Esophagus muscularis mucosa (tissue), 4 donors: ENCODE measurements at regions not wholly inside any gene's neighbourhood (a gene's known extent, or its start where the extent isn't known, plus 50 kb on each side); places are given as distances from the start of the nearest gene placed in this dataset.
"Not testable (repeated sequence)": the region's sequence is repeated elsewhere in the genome, so short reads cannot be mapped to it uniquely, and the experiment has no call there.

Experiments
- DNase-seq: peaks from one replicate; pipeline ENCODE4 v3.0.0-alpha.2; 2017; ENCODE audit errors: extremely low spot score
- H3K27ac ChIP-seq, 4 donors: fragments of 200-600 bp; sonication (generic); replicated peaks in 1 of 4; 1 replicate in 3 of 4; 2 replicates in 1 of 4; pipeline ENCODE4 v1.5.1; 2016 to 2019; ENCODE audit warnings: mild to moderate bottlenecking in 1 of 4
- H3K27me3 ChIP-seq, 4 donors: fragments of 200-600 bp; sonication (generic); one replicate each; pipeline versions ENCODE4 v1.5.1 to v1.6.0; 2016 to 2019
- H3K36me3 ChIP-seq, 4 donors: fragments of 200-600 bp; sonication (generic); one replicate each; pipeline ENCODE4 v1.5.1; 2016 to 2019
- H3K4me1 ChIP-seq, 4 donors: fragments of 200-600 bp; sonication (generic); one replicate each; pipeline ENCODE4 v1.5.1; 2016 to 2019
- H3K4me3 ChIP-seq, 4 donors: fragments of 200-600 bp; sonication (generic); 1 replicate in 2 of 4; 2 replicates in 2 of 4; pipeline ENCODE4 v1.5.1; 2016 to 2019; ENCODE audit warnings: mild to moderate bottlenecking in 4 of 4, moderate library complexity in 1 of 4
- H3K9me3 ChIP-seq, 4 donors: fragments of 200-600 bp; sonication (generic); 1 replicate in 3 of 4; 2 replicates in 1 of 4; pipeline ENCODE4 v1.5.1; 2016 to 2019
- EP300 ChIP-seq: sonication (generic); formaldehyde crosslinking; IDR thresholded peaks from one replicate; pipeline ENCODE4 v1.6.1; 2017; ENCODE audit warnings: antibody characterized with exemption
- POLR2A ChIP-seq: fragments of 450-650 bp; IDR thresholded peaks from one replicate; pipeline ENCODE4 v1.6.1; 2017; ENCODE audit warnings: antibody characterized with exemption, moderate library complexity, mild to moderate bottlenecking, low read depth
- POLR2AphosphoS5 ChIP-seq, 2 donors: sonication (generic); formaldehyde crosslinking; IDR thresholded peaks; one replicate each; pipeline ENCODE4 v1.6.1; 2017; ENCODE audit warnings: antibody characterized with exemption in 2 of 2
- WGBS: methylation state at CpG from one replicate; pipeline ENCODE4 v1.1.5; 2018; 5-methylcytosine and 5-hydroxymethylcytosine counted together
- intact Hi-C: fragments of 100-400 bp; cut with DNase I; formaldehyde crosslinking; loops from one replicate; pipeline ENCODE4 v1.15.1; 2023
- TF ChIP-seq, protein P1 (sequence below), 3 experiments: fragments of 200-600 bp in 2 of 3; fragments of 450-650 bp in 1 of 3; sonication (generic) in 2 of 3; IDR thresholded peaks; one replicate each; pipeline ENCODE4 v1.5.1; 2017 to 2019; ENCODE audit warnings: antibody characterized with exemption in 3 of 3, mild to moderate bottlenecking in 2 of 3, moderate library complexity in 1 of 3

DNA sequence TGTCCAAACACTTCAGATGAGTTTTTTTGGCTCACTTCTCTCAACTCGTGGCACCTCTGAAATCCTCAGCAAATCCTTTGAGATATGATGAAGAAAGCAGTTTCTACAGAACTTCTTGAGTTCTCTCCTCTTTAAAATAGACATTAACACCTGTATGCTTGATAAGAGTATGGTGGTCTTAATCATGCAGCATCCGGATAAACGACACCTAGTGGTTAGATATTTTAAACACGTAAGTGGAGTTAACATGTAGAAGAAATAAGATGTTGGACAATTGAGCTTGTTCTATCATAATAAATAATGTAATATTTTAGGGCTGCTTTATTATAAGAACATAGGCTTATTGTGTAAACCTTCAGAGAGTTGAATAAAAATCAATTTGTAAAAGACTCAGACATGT, 324.8 kb downstream of the CYLC2 start:
- Histone ChIP-seq H3K4me3 (no peak overlapping the region), H3K36me3 (no peaks in the 10 kb centered on the region), H3K9me3 (no peaks in the 10 kb centered on the region), H3K27me3 (no peaks in the 10 kb centered on the region), H3K27ac (no peak overlapping the region), H3K4me1 (no peaks in the 10 kb centered on the region)
- intact Hi-C loops = no loop called here
- WGBS = 21% methylated on average over 4 of the region's 4 CpGs
- no peak for DNase-seq
- TF ChIP-seq, protein P1, sequence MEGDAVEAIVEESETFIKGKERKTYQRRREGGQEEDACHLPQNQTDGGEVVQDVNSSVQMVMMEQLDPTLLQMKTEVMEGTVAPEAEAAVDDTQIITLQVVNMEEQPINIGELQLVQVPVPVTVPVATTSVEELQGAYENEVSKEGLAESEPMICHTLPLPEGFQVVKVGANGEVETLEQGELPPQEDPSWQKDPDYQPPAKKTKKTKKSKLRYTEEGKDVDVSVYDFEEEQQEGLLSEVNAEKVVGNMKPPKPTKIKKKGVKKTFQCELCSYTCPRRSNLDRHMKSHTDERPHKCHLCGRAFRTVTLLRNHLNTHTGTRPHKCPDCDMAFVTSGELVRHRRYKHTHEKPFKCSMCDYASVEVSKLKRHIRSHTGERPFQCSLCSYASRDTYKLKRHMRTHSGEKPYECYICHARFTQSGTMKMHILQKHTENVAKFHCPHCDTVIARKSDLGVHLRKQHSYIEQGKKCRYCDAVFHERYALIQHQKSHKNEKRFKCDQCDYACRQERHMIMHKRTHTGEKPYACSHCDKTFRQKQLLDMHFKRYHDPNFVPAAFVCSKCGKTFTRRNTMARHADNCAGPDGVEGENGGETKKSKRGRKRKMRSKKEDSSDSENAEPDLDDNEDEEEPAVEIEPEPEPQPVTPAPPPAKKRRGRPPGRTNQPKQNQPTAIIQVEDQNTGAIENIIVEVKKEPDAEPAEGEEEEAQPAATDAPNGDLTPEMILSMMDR (IDR thresholded peaks at IDR 0.05) = no peak
- TF ChIP-seq POLR2AphosphoS5 (IDR thresholded peaks at IDR 0.05) (no peak), POLR2A (no peak), EP300 (no peak)

- DNase-seq = no peak
- Histone ChIP-seq H3K4me1 (no peaks in the 10 kb centered on the region), H3K27me3 (no peaks in the 10 kb centered on the region), H3K4me3 (no peak overlapping the region), H3K9me3 (no peaks in the 10 kb centered on the region), H3K27ac (no peak overlapping the region), H3K36me3 (no peaks in the 10 kb centered on the region)
- 96% methylated on average over 1 of the region's 1 CpG for WGBS
- intact Hi-C loops = no loop called here
- TF ChIP-seq POLR2A (no peak), EP300 (no peak), POLR2AphosphoS5 (IDR thresholded peaks at IDR 0.05) (no peak)
- TF ChIP-seq, protein P1 (IDR thresholded peaks at IDR 0.05) = no peak
Measured at GRCh38 chr9:103323699-103324098, 328.6 kb downstream of the CYLC2 start.

GRCh38 chr9:103335461-103335860, 340.3 kb downstream of the CYLC2 start:
- H3K27ac ChIP-seq = no peak overlapping the region
- H3K4me1 ChIP-seq = no peaks in the 10 kb centered on the region
- H3K4me3 ChIP-seq = no peak overlapping the region
- DNase-seq = no peak
- no peaks in the 10 kb centered on the region for H3K36me3 ChIP-seq
- intact Hi-C loops = no loop called here
- 53% methylated on average over 3 of the region's 3 CpGs for WGBS
- TF ChIP-seq, protein P1 (IDR thresholded peaks at IDR 0.05) = no peak
- TF ChIP-seq EP300 (no peak), POLR2AphosphoS5 (IDR thresholded peaks at IDR 0.05) (no peak), POLR2A (no peak)
- no peaks in the 10 kb centered on the region for H3K27me3 ChIP-seq
- H3K9me3 ChIP-seq = no peaks in the 10 kb centered on the region

GRCh38 chr9:103355000-103355399, 359.9 kb downstream of the CYLC2 start:
- no peaks in the 10 kb centered on the region for H3K27me3 ChIP-seq
- WGBS = 62% methylated on average over 2 of the region's 2 CpGs
- no peaks in the 10 kb centered on the region for H3K4me1 ChIP-seq

GRCh38 chr9:103357980-103358379, 362.8 kb downstream of the CYLC2 start:
- H3K4me3 ChIP-seq, intact Hi-C loops, H3K36me3 ChIP-seq, H3K4me1 ChIP-seq, H3K27me3 ChIP-seq, DNase-seq, H3K27ac ChIP-seq: not testable (repeated sequence)
- peaks cover 0 to 12% (median 6%) of the 10 kb centered on the region in 4 donors for H3K9me3 ChIP-seq
- 92% methylated on average over 3 of the region's 3 CpGs for WGBS

More at GRCh38 chr9:103355000-103355399, 359.9 kb downstream of the CYLC2 start:
- no peak for DNase-seq
- Histone ChIP-seq H3K9me3 (peaks cover 0 to 12% (median 6%) of the 10 kb centered on the region in 4 donors), H3K27ac (no peak overlapping the region), H3K4me3 (no peak overlapping the region), H3K36me3 (no peaks in the 10 kb centered on the region)
- intact Hi-C loops = no loop called here
- TF ChIP-seq POLR2AphosphoS5 (IDR thresholded peaks at IDR 0.05) (no peak), POLR2A (no peak), EP300 (no peak)
- TF ChIP-seq, protein P1 (IDR thresholded peaks at IDR 0.05) = no peak
